ENCODE measurements at regions not wholly inside any gene's neighbourhood (a gene's known extent, or its start where the extent isn't known, plus 50 kb on each side); places are given as distances from the start of the nearest gene placed in this dataset.

- H3K4me2 ChIP-seq = no peak overlapping the region
- H3K27ac Mint-ChIP-seq = no peak overlapping the region
- no peak overlapping the region for H3K4me3 Mint-ChIP-seq
- H2AFZ ChIP-seq = no peak overlapping the region
- no peaks in the 10 kb centered on the region for H3K27me3 ChIP-seq (ENCODE audit: insufficient read depth)
- H3K36me3 Mint-ChIP-seq (ENCODE audit: low read depth) = no peaks in the 10 kb centered on the region
- H3K79me2 ChIP-seq (replicated peaks; ENCODE audit: insufficient read depth) = no peaks in the 10 kb centered on the region
- no peak for DNase-seq (ENCODE audit: low spot score)
- peaks cover 5% of the 10 kb centered on the region for H3K27me3 Mint-ChIP-seq (ENCODE audit: insufficient read depth, low read depth, poor library complexity)
- H3F3A ChIP-seq (replicated peaks; ENCODE audit: low read depth) = no peaks in the 10 kb centered on the region
- H3K36me3 ChIP-seq (ENCODE audit: insufficient read depth) = no peaks in the 10 kb centered on the region
- no peaks in the 10 kb centered on the region for H3K4me1 Mint-ChIP-seq
- H3K4me1 ChIP-seq (ENCODE audit: insufficient read depth) = no peaks in the 10 kb centered on the region
- no peaks in the 10 kb centered on the region for H4K20me1 ChIP-seq (replicated peaks; ENCODE audit: insufficient read depth)
- ATAC-seq = no peak
- no peak overlapping the region for H3K27ac ChIP-seq (ENCODE audit: low read depth)
- TF ChIP-seq EZH2phosphoT487 (IDR thresholded peaks at IDR 0.05; ENCODE audit: unreplicated experiment) (no peak), ZNF331 (CRISPR knock-in tag; IDR thresholded peaks at IDR 0.05; ENCODE audit: low read depth) (no peak), EZH2 (IDR thresholded peaks at IDR 0.05; ENCODE audit: low read depth, unreplicated experiment) (no peak), CREB1 (CRISPR knock-in tag; IDR thresholded peaks at IDR 0.05; ENCODE audit: low read depth) (no peak), ZNF114 (CRISPR knock-in tag; IDR thresholded peaks at IDR 0.05) (no peak), CTCF (conservative IDR thresholded peaks at IDR 0.05; ENCODE audit: low read depth in 2 of 2) (no peak), JUNB (IDR thresholded peaks at IDR 0.05; ENCODE audit: unreplicated experiment) (no peak), ETS1 (IDR thresholded peaks at IDR 0.05) (no peak), POLR2AphosphoS5 (IDR thresholded peaks at IDR 0.05; ENCODE audit: low read depth) (no peak), REST (IDR thresholded peaks at IDR 0.05; ENCODE audit: unreplicated experiment) (no peak), STAT1 (IDR thresholded peaks at IDR 0.05; ENCODE audit: unreplicated experiment) (no peak), NANOG (IDR thresholded peaks at IDR 0.05; ENCODE audit: borderline replicate concordance) (no peak)
- TF ChIP-seq, protein P1, sequence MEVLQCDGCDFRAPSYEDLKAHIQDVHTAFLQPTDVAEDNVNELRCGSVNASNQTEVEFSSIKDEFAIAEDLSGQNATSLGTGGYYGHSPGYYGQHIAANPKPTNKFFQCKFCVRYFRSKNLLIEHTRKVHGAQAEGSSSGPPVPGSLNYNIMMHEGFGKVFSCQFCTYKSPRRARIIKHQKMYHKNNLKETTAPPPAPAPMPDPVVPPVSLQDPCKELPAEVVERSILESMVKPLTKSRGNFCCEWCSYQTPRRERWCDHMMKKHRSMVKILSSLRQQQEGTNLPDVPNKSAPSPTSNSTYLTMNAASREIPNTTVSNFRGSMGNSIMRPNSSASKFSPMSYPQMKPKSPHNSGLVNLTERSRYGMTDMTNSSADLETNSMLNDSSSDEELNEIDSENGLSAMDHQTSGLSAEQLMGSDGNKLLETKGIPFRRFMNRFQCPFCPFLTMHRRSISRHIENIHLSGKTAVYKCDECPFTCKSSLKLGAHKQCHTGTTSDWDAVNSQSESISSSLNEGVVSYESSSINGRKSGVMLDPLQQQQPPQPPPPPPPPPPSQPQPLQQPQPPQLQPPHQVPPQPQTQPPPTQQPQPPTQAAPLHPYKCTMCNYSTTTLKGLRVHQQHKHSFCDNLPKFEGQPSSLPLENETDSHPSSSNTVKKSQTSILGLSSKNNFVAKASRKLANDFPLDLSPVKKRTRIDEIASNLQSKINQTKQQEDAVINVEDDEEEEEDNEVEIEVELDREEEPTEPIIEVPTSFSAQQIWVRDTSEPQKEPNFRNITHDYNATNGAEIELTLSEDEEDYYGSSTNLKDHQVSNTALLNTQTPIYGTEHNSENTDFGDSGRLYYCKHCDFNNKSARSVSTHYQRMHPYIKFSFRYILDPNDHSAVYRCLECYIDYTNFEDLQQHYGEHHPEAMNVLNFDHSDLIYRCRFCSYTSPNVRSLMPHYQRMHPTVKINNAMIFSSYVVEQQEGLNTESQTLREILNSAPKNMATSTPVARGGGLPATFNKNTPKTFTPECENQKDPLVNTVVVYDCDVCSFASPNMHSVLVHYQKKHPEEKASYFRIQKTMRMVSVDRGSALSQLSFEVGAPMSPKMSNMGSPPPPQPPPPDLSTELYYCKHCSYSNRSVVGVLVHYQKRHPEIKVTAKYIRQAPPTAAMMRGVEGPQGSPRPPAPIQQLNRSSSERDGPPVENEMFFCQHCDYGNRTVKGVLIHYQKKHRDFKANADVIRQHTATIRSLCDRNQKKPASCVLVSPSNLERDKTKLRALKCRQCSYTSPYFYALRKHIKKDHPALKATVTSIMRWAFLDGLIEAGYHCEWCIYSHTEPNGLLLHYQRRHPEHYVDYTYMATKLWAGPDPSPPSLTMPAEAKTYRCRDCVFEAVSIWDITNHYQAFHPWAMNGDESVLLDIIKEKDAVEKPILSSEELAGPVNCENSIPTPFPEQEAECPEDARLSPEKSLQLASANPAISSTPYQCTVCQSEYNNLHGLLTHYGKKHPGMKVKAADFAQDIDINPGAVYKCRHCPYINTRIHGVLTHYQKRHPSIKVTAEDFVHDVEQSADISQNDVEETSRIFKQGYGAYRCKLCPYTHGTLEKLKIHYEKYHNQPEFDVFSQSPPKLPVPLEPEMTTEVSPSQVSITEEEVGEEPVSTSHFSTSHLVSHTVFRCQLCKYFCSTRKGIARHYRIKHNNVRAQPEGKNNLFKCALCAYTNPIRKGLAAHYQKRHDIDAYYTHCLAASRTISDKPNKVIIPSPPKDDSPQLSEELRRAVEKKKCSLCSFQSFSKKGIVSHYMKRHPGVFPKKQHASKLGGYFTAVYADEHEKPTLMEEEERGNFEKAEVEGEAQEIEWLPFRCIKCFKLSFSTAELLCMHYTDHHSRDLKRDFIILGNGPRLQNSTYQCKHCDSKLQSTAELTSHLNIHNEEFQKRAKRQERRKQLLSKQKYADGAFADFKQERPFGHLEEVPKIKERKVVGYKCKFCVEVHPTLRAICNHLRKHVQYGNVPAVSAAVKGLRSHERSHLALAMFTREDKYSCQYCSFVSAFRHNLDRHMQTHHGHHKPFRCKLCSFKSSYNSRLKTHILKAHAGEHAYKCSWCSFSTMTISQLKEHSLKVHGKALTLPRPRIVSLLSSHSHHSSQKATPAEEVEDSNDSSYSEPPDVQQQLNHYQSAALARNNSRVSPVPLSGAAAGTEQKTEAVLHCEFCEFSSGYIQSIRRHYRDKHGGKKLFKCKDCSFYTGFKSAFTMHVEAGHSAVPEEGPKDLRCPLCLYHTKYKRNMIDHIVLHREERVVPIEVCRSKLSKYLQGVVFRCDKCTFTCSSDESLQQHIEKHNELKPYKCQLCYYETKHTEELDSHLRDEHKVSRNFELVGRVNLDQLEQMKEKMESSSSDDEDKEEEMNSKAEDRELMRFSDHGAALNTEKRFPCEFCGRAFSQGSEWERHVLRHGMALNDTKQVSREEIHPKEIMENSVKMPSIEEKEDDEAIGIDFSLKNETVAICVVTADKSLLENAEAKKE (CRISPR knock-in tag; IDR thresholded peaks at IDR 0.05) = no peak
- H3K4me3 ChIP-seq = no peak overlapping the region
- H3K9me3 Mint-ChIP-seq = no peaks in the 10 kb centered on the region; the same call in 2 of the 3 replicates
- H3K9me2 ChIP-seq (ENCODE audit: insufficient read depth) = peaks cover 3% of the 10 kb centered on the region; the same call in 1 of the 2 replicates
These were observed 285.9 kb downstream of the BMP4 start for GRCh38 chr14:53670701-53671100.

Data from GM23338 (cell line).